DOHH2 (cell line): ENCODE measurements at regions not wholly inside any gene's neighbourhood (a gene's known extent, or its start where the extent isn't known, plus 50 kb on each side); places are given as distances from the start of the nearest gene placed in this dataset.
"Not testable (repeated sequence)": the region's sequence is repeated elsewhere in the genome, so short reads cannot be mapped to it uniquely, and the experiment has no call there.

ENCODE experiments used
- H3F3A ChIP-seq: fragments of 200-600 bp; sonication (generic), shearing (Covaris generic); 2 replicates; pipeline ENCODE4 v1.6.0; 2016; ENCODE audit warnings: antibody characterized with exemption, mild to moderate bottlenecking; ENCODE audit not compliant: control insufficient read depth, insufficient read depth
- H3K27ac ChIP-seq: fragments of 200-600 bp; sonication (generic); 2 replicates; pipeline ENCODE4 v1.5.1; 2014; ENCODE audit warnings: low read depth, mild to moderate bottlenecking, low read length, moderate library complexity
- H3K27me3 ChIP-seq: fragments of 200-600 bp; sonication (generic); 2 replicates; pipeline ENCODE4 v1.6.1; 2014; ENCODE audit warnings: mild to moderate bottlenecking, low read length, mixed read lengths; ENCODE audit not compliant: control insufficient read depth
- H3K36me3 ChIP-seq: fragments of 200-600 bp; sonication (generic); 2 replicates; pipeline ENCODE4 v1.6.1; 2014; ENCODE audit warnings: mild to moderate bottlenecking, low read length, moderate library complexity, mixed read lengths; ENCODE audit not compliant: control insufficient read depth
- H3K4me1 ChIP-seq: fragments of 200-600 bp; sonication (generic); 2 replicates; pipeline ENCODE4 v1.6.1; 2014; ENCODE audit warnings: mild to moderate bottlenecking, low read length, mixed read lengths; ENCODE audit not compliant: control insufficient read depth
- H3K4me2 ChIP-seq: fragments of 200-600 bp; sonication (generic); 2 replicates; pipeline ENCODE4 v1.6.0; 2014; ENCODE audit warnings: mild to moderate bottlenecking, low read length, moderate library complexity
- H3K4me3 ChIP-seq: fragments of 200-600 bp; sonication (generic); 2 replicates; pipeline ENCODE4 v1.5.1; 2014; ENCODE audit warnings: mild to moderate bottlenecking, low read length, mixed read lengths
- H3K79me2 ChIP-seq: fragments of 200-600 bp; sonication (generic); 2 replicates; pipeline ENCODE4 v1.6.1; 2014; ENCODE audit warnings: mild to moderate bottlenecking, low read length, mixed read lengths; ENCODE audit not compliant: control insufficient read depth
- H3K9me2 ChIP-seq: fragments of 200-600 bp; sonication (generic); replicated peaks from 2 replicates; pipeline ENCODE4 v1.6.1; 2014; ENCODE audit warnings: mild to moderate bottlenecking, low read length, mixed read lengths; ENCODE audit not compliant: control insufficient read depth
- H3K9me3 ChIP-seq: fragments of 200-600 bp; sonication (generic); 2 replicates; pipeline ENCODE4 v1.6.1; 2014; ENCODE audit warnings: antibody characterized with exemption, low read length, mixed read lengths; ENCODE audit not compliant: control insufficient read depth, insufficient read depth
- H4K20me1 ChIP-seq: fragments of 200-600 bp; sonication (generic); 2 replicates; pipeline ENCODE4 v1.6.0; 2014; ENCODE audit warnings: low read depth, mild to moderate bottlenecking, antibody characterized with exemption, low read length, moderate library complexity; ENCODE audit not compliant: control insufficient read depth, insufficient read depth
- CTCF ChIP-seq: fragments of 200-600 bp; sonication (generic); IDR thresholded peaks from one replicate; pipeline ENCODE4 v1.5.1; 2014; ENCODE audit warnings: antibody characterized with exemption, mild to moderate bottlenecking, low read depth, low read length; ENCODE audit not compliant: poor library complexity, severe bottlenecking
- EZH2phosphoT487 ChIP-seq: fragments of 200-600 bp; sonication (generic); IDR thresholded peaks from 2 replicates; pipeline ENCODE4 v1.6.1; 2017; ENCODE audit warnings: borderline replicate concordance, mild to moderate bottlenecking, antibody characterized with exemption, low read length, moderate library complexity, mixed read lengths

DNA sequence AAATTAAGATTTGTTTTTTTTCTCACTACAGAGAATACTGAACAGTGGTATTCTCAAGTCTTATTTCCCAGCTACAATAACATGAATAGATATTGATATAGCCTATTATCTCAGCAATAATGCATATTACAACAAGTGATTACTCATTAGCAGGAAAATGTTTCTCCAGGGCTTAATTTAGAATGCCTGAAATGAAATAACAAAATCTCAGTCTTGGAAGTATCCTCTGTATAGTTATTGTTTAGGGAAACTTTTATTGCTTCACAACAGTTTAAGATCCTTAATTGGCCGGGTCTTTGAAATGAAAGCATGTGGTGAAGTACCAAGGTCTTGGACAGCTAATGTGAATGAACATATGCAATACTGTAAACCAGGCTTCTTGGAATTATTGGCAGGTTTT, 79.1 kb upstream of the ZEB1 start:
- Histone ChIP-seq H3K27me3 (no peaks in the 10 kb centered on the region), H3K4me1 (no peaks in the 10 kb centered on the region), H3F3A (no peaks in the 10 kb centered on the region), H3K9me2 (no peaks in the 10 kb centered on the region), H4K20me1 (no peaks in the 10 kb centered on the region), H3K9me3 (no peaks in the 10 kb centered on the region), H3K4me3 (no peak overlapping the region), H3K4me2 (no peak overlapping the region), H3K27ac (no peak overlapping the region), H3K79me2 (no peaks in the 10 kb centered on the region), H3K36me3 (no peaks in the 10 kb centered on the region)
- no peak for TF ChIP-seq CTCF
- no peak for TF ChIP-seq EZH2phosphoT487

DNA sequence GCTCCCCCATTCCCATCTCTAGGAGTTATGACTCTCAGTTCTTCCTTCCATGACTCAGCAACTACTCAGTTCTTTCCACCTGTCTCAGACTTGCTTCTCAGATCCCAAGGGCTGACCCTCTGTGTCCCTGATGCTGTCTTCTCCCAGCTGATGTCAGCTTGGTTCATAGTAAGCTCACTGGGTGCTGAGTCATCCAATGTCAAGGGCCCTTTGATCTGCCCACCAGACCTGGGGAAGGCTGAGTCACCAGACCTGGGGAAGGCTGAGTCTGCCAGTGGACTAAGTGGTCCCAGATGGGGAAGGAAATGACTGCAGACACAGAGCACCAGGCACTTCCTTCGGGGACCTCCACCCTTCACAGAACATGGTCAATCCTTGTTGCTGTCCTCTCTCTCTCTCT, 76.1 kb upstream of the ZEB1 start:
- Histone ChIP-seq H3K4me2 (no peak overlapping the region), H3K27me3 (no peaks in the 10 kb centered on the region), H3K9me2 (no peaks in the 10 kb centered on the region), H3K27ac (no peak overlapping the region), H3K4me3 (no peak overlapping the region), H3K36me3 (no peaks in the 10 kb centered on the region), H4K20me1 (no peaks in the 10 kb centered on the region), H3K79me2 (no peaks in the 10 kb centered on the region), H3F3A (no peaks in the 10 kb centered on the region), H3K9me3 (no peaks in the 10 kb centered on the region), H3K4me1 (no peaks in the 10 kb centered on the region)
- TF ChIP-seq EZH2phosphoT487, result no peak
- no peak for TF ChIP-seq CTCF

- not testable (repeated sequence) for H4K20me1 ChIP-seq, H3K9me3 ChIP-seq, H3F3A ChIP-seq, H3K4me2 ChIP-seq, H3K4me3 ChIP-seq, H3K27me3 ChIP-seq, H3K9me2 ChIP-seq, H3K27ac ChIP-seq, H3K79me2 ChIP-seq, H3K36me3 ChIP-seq, H3K4me1 ChIP-seq
Observed at GRCh38 chr10:31251118-31251517, 67.9 kb upstream of the ZEB1 start.

- Histone ChIP-seq H3F3A (no peaks in the 10 kb centered on the region), H3K9me2 (no peaks in the 10 kb centered on the region), H3K27ac (no peak overlapping the region), H3K4me3 (no peak overlapping the region), H3K79me2 (no peaks in the 10 kb centered on the region), H3K27me3 (no peaks in the 10 kb centered on the region), H3K4me2 (no peak overlapping the region), H4K20me1 (no peaks in the 10 kb centered on the region), H3K9me3 (no peaks in the 10 kb centered on the region), H3K36me3 (no peaks in the 10 kb centered on the region), H3K4me1 (no peaks in the 10 kb centered on the region)
- TF ChIP-seq CTCF (no peak), EZH2phosphoT487 (no peak)
Observed at GRCh38 chr10:31253237-31253636, 65.8 kb upstream of the ZEB1 start.
